ENCODE measurements at regions not wholly inside any gene's neighbourhood (a gene's known extent, or its start where the extent isn't known, plus 50 kb on each side); places are given as distances from the start of the nearest gene placed in this dataset.

- no peak for TF ChIP-seq CTCF (conservative IDR thresholded peaks at IDR 0.05)
- no peak for TF ChIP-seq EZH2 (IDR thresholded peaks at IDR 0.05; ENCODE audit: low read depth)
Measured at GRCh38 chr10:59448616-59449015, 86.3 kb upstream of the FAM13C start.
